ENCODE measurements at regions not wholly inside any gene's neighbourhood (a gene's known extent, or its start where the extent isn't known, plus 50 kb on each side); places are given as distances from the start of the nearest gene placed in this dataset.
A peak's percentile ranks its signal among the peaks of the same experiment; 100 is the strongest.

DNA sequence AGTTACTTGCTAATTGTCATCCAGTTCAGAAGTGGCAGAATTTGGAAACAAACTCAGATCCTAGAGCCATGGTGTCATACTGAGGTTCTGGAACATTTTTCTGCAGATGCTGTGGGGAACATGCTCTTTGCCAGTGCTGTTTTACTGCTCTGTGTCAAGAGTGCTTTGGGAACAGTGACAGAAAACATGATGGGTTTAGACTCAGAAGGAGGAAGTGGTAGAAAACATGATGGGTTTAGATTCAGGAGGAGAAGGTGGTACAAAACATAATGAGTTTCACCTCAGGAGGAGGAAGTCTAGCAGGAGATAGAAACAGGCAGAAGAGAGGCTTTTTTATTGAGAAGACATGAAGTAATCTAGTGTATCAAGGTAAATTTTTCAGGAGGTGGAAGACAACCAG is 815.5 kb downstream of the DHX35 start:
- no peaks in the 10 kb centered on the region; the same call in 1 of the 2 replicates for H3K27me3 Mint-ChIP-seq (ENCODE audit: low read depth)
- no peaks in the 10 kb centered on the region for H3K4me1 Mint-ChIP-seq
- H3K36me3 Mint-ChIP-seq: peaks cover 7% of the 10 kb centered on the region
- DNase-seq (ENCODE audit: low spot score) (no peak), ATAC-seq (no peak)
- no peak overlapping the region for H3K4me3 Mint-ChIP-seq
- TF ChIP-seq, protein P1, sequence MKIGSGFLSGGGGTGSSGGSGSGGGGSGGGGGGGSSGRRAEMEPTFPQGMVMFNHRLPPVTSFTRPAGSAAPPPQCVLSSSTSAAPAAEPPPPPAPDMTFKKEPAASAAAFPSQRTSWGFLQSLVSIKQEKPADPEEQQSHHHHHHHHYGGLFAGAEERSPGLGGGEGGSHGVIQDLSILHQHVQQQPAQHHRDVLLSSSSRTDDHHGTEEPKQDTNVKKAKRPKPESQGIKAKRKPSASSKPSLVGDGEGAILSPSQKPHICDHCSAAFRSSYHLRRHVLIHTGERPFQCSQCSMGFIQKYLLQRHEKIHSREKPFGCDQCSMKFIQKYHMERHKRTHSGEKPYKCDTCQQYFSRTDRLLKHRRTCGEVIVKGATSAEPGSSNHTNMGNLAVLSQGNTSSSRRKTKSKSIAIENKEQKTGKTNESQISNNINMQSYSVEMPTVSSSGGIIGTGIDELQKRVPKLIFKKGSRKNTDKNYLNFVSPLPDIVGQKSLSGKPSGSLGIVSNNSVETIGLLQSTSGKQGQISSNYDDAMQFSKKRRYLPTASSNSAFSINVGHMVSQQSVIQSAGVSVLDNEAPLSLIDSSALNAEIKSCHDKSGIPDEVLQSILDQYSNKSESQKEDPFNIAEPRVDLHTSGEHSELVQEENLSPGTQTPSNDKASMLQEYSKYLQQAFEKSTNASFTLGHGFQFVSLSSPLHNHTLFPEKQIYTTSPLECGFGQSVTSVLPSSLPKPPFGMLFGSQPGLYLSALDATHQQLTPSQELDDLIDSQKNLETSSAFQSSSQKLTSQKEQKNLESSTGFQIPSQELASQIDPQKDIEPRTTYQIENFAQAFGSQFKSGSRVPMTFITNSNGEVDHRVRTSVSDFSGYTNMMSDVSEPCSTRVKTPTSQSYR (CRISPR knock-in tag; IDR thresholded peaks at IDR 0.05): no peak
- TF ChIP-seq SMAD3 (CRISPR knock-in tag; IDR thresholded peaks at IDR 0.05; ENCODE audit: borderline replicate concordance) (no peak), TEAD1 (CRISPR knock-in tag; IDR thresholded peaks at IDR 0.05) (no peak), ZNF671 (CRISPR knock-in tag; IDR thresholded peaks at IDR 0.05) (no peak), ZNF512 (CRISPR knock-in tag; IDR thresholded peaks at IDR 0.05; ENCODE audit: borderline replicate concordance) (no peak)
- ChIA-PET POLR2A (no interaction called here), CTCF (no interaction called here)
- no peak overlapping the region for H3K27ac Mint-ChIP-seq
- peaks cover 5% of the 10 kb centered on the region for H3K9me3 Mint-ChIP-seq

GRCh38 chr20:39775110-39775509 is 813.0 kb downstream of the DHX35 start:
- CTCF ChIA-PET: no interaction called here
- no peak for ATAC-seq
- H3K4me3 Mint-ChIP-seq: no peak overlapping the region
- H3K4me1 Mint-ChIP-seq: no peaks in the 10 kb centered on the region
- POLR2A ChIA-PET: no interaction called here
- H3K9me3 Mint-ChIP-seq: peaks cover 5% of the 10 kb centered on the region; the same call in 1 of the 2 replicates
- H3K27me3 Mint-ChIP-seq (ENCODE audit: low read depth): no peaks in the 10 kb centered on the region; the same call in 1 of the 2 replicates
- no peaks in the 10 kb centered on the region for H3K36me3 Mint-ChIP-seq
- H3K27ac Mint-ChIP-seq: no peak overlapping the region
- no peak for TF ChIP-seq MAX (CRISPR knock-in tag; IDR thresholded peaks at IDR 0.05)
- TF ChIP-seq CREM (CRISPR knock-in tag; IDR thresholded peaks at IDR 0.05): no peak
- DNase-seq (ENCODE audit: low spot score): no peak

DNA sequence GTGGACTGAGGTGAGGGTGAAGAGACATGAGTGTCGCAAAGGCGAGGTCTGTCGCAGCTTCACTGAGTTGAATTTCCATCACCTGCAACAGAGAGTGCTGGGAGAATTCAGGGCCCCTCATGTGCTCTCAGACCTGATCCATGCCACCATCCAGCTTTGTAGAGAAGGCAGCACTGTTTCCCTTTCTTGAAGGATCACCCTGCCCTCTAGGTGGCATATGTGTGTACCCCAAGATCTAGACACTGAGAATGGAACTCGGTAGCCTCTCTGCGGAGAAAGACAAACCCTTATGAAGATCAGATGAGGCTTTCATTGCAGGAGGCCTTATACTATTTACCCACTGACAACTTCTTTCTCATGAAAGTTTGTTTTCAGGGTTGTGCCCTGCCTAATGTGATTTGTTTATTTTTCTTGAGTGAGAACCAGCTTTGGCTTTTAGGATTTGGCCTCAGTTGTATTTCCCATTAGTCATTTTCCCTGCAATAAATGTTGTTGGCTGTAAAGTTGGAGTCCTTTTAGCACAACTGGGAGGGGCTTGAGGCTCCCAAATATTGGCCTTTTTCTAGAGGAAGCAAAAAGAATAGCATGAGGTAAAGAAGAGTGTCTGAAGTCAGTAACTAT is 811.3 kb downstream of the DHX35 start:
- no peak for TF ChIP-seq ZNF317 (CRISPR knock-in tag; IDR thresholded peaks at IDR 0.05; ENCODE audit: borderline replicate concordance, low read depth)
- no peak for TF ChIP-seq NFE2L1 (CRISPR knock-in tag; IDR thresholded peaks at IDR 0.05)
- TF ChIP-seq, protein P1 (CRISPR knock-in tag; IDR thresholded peaks at IDR 0.05): no peak
- TF ChIP-seq GABPB1 (CRISPR knock-in tag; IDR thresholded peaks at IDR 0.05): no peak
- TF ChIP-seq PREB (CRISPR knock-in tag; IDR thresholded peaks at IDR 0.05; ENCODE audit: borderline replicate concordance): no peak
- TF ChIP-seq ZNF138 (CRISPR knock-in tag; conservative IDR thresholded peaks at IDR 0.05): no peak
- TF ChIP-seq MAX (CRISPR knock-in tag; IDR thresholded peaks at IDR 0.05): no peak
- TF ChIP-seq, protein P2, sequence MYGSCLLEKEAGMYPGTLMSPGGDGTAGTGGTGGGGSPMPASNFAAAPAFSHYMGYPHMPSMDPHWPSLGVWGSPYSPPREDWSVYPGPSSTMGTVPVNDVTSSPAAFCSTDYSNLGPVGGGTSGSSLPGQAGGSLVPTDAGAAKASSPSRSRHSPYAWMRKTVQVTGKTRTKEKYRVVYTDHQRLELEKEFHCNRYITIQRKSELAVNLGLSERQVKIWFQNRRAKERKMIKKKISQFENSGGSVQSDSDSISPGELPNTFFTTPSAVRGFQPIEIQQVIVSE (CRISPR knock-in tag; IDR thresholded peaks at IDR 0.05; ENCODE audit: borderline replicate concordance): no peak
- no peak for TF ChIP-seq SMAD4 (CRISPR knock-in tag; IDR thresholded peaks at IDR 0.05)
- TF ChIP-seq, protein P3, sequence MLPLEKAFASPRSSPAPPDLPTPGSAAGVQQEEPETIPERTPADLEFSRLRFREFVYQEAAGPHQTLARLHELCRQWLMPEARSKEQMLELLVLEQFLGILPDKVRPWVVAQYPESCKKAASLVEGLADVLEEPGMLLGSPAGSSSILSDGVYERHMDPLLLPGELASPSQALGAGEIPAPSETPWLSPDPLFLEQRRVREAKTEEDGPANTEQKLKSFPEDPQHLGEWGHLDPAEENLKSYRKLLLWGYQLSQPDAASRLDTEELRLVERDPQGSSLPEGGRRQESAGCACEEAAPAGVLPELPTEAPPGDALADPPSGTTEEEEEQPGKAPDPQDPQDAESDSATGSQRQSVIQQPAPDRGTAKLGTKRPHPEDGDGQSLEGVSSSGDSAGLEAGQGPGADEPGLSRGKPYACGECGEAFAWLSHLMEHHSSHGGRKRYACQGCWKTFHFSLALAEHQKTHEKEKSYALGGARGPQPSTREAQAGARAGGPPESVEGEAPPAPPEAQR (CRISPR knock-in tag; IDR thresholded peaks at IDR 0.05): no peak
- no peak for TF ChIP-seq E2F4 (CRISPR knock-in tag; IDR thresholded peaks at IDR 0.05; ENCODE audit: borderline replicate concordance, low read depth)
- Mint-ChIP-seq H3K9me3 (peaks cover 11% of the 10 kb centered on the region; the same call in 1 of the 2 replicates), H3K4me3 (no peak overlapping the region), H3K36me3 (no peaks in the 10 kb centered on the region), H3K27me3 (ENCODE audit: low read depth) (no peaks in the 10 kb centered on the region), H3K27ac (no peak overlapping the region), H3K4me1 (no peaks in the 10 kb centered on the region)
- ATAC-seq: peak; percentile 56
- POLR2A ChIA-PET: no interaction called here
- no peak for DNase-seq (ENCODE audit: low spot score)
- CTCF ChIA-PET: no interaction called here

Data from WTC11 (cell line).